HTR-8/SVneo (cell line): ENCODE measurements at regions not wholly inside any gene's neighbourhood (a gene's known extent, or its start where the extent isn't known, plus 50 kb on each side); places are given as distances from the start of the nearest gene placed in this dataset.

Experiments used
- DNase-seq: peaks from one replicate; pipeline ENCODE4 v3.0.0; 2011; ENCODE audit warnings: low spot score, mixed read lengths; ENCODE audit not compliant: insufficient read length
- FAIRE-seq: peaks from 2 replicates; lab custom pipeline; 2011; peaks lifted over from hg19 to GRCh38; lab: Jason Lieb, UNC

DNA sequence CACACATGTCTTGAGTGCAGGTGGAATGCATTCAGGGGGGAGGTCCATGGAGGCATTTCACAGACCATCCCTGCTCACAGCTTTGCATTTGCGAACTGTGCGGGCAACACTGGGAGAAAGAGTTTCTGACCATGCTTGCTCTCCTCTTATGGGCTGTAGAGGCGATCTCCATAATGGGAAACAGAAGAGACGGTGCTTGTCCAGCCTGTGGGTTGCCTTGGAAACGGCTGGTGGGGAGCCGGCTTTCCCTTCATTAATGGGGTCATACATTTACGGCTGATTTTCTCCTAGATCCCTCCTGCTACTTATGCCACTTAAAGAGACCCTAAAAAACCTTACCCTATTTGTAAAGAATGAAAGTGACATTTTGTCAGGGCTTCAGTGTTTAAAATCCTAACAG, 147.4 kb downstream of the SOX11 start:
- no peak for DNase-seq
- FAIRE-seq: no peak

DNA sequence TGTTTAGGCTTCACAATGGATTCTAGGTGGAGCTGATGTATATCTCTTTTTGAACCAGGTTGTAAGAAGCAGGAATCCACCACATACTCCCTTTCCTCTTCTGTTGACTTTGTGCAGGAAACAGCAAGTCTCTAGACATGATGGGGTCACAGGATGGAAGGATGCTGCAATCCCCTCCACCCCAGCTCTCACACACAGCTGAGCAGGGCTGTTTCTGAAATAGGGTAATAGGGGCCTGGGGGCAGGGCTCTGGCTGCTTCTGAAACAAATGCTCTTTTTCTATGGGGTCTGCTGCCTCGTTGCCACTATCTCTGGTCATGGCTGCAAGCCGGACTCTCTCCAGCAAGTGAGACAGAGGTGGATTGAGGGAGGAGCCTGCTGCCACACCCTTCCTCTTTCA, 148.9 kb downstream of the SOX11 start:
- DNase-seq: no peak
- FAIRE-seq: no peak

DNA sequence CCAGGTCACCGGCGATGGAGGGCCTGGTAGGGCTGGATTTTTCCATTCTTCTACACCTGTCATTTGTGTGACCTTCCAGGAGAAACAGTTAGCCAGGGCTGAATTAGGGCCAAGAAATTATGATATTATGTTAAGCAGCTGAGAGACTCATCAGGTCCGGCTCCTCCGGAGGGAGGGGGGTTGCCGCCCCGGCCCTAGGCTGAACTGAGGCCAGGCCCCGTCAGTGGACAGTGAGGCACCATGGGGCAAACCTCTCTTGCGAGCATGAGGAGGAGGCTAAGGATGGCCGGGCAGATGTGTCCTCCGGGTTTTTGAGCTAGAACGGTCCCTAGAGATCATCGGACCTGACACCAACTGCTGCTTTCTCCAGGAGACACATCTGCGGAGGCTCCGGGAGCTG, 150.1 kb downstream of the SOX11 start:
- no peak for DNase-seq
- FAIRE-seq: no peak

GRCh38 chr2:5845798-5846330, 153.7 kb downstream of the SOX11 start:
- FAIRE-seq (no peak), DNase-seq (no peak)

DNA sequence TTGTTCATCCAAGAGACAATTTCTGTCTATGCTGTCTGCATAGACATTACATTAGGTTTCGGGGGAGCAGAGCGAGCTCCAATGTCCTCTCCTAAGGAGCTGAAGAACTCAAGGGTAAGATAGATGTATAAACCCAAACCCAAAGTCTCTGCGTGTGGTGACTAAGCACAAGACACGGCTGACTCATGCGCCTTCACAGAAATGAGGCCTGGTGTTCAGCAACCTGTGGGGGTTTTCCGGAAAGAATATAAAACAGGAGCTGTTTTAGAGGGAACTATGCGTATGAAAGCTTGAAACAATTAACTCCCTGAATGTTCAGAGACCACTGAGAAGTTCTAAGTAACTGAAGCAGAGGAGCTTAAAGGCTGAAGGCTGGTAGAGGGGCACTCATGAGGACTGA, 154.7 kb downstream of the SOX11 start:
- FAIRE-seq: no peak
- DNase-seq: no peak

GRCh38 chr2:5849562-5849961, 157.4 kb downstream of the SOX11 start:
- DNase-seq (no peak), FAIRE-seq (no peak)

GRCh38 chr2:5851410-5851809, 159.2 kb downstream of the SOX11 start:
- FAIRE-seq (no peak), DNase-seq (no peak)

GRCh38 chr2:5854797-5855196, 162.6 kb downstream of the SOX11 start:
- FAIRE-seq (no peak), DNase-seq (no peak)

DNA sequence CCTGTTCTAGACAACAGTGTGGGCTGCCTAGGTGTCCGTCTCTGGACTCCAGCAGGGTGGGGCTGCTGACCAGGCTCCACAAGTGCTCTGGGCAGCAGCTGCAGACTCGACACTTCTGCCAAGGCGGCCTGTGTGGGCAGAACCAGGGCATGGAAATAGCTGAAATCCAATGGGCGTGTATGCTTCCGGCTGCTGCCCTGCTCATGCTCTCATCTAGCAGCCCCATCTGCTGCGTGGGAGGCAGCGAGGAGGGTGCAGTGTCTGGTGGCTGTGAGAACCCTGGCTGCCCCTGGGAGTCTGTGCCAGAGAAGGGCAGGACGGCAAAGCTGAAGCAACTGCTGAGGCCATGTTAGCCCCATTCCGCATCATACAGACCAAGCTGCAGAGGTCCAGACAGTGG, 174.9 kb downstream of the SOX11 start:
- no peak for FAIRE-seq
- DNase-seq: no peak

DNA sequence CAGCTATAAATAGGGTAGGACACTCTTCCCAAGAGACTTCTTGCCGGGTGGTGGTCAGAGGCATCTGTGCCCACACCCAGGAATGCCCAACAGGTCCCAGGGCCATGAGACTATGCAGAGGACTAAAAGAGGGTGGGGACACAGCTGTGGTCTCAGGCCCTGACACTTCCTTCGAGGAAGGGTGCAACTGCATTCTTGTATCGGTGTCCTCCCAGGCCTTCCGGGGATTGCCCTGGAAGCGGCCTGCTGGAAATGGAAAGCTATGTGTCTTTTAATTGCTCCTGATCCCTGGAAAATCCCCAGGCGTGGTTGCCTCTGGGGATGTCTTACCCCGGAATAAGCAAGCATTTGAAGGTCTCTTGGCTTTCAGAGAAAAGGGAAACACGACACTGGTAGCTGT, 176.7 kb downstream of the SOX11 start:
- DNase-seq (no peak), FAIRE-seq (no peak)

DNA sequence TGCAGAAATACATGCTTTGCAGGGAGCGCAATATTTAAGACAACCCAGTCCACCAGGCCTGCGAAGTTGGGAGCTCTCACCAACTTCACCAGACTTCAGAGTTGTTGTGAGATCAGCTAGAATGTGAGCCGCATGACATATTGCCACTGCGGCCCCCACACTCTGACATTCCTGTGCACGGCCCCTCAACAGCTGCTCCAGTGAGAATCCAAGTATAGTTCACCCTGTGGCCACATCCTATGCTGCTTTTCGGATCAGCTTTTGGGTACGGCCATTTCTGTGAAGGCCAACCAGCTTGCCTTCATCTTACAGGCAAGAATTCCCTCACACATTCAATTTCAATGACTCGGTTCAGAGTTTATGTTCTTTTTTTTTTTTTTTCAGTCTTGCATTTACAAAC, 177.8 kb downstream of the SOX11 start:
- FAIRE-seq (no peak), DNase-seq (no peak)

DNA sequence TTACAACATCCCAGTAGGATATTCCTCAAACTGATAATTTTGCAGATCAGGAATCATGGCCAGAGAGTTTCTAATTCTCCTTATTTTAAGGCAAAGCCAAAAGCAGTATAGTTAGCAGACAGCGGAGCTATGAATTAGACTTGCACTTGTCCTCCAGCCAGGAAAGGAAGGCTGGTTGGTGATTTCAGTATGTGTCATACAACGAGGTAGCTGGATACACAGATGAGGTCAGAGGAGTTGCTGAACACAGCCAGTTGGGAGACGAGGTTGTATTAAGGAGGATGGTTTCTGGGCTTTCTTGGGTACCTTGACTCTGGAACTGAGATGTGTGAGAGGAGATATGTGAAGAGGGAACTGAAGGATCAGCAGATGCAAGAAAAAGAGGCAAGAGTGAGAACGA, 185.2 kb downstream of the SOX11 start:
- FAIRE-seq (no peak), DNase-seq (no peak)

GRCh38 chr2:5885451-5886173, 193.4 kb downstream of the SOX11 start:
- FAIRE-seq: no peak
- DNase-seq: no peak

GRCh38 chr2:5886462-5886861, 194.3 kb downstream of the SOX11 start:
- FAIRE-seq (no peak), DNase-seq (no peak)

DNA sequence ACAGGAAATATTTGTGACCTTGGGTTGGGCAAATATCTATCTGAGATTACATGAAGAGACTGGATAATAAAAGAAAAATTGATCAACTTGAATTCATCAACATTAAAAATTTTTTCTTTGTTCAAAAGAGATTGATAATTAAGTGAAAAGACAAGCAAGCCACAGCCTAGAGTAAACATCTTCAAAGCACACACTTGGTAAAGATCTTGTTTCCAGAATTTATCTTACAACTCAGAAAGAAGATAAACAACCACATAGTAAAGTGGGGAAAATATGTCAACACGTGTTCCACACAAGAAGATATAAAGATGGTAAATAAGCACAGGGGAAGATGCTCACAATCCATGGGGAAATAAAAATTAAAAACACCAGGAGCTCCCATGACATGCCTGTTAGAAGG, 195.9 kb downstream of the SOX11 start:
- FAIRE-seq: no peak
- no peak for DNase-seq

DNA sequence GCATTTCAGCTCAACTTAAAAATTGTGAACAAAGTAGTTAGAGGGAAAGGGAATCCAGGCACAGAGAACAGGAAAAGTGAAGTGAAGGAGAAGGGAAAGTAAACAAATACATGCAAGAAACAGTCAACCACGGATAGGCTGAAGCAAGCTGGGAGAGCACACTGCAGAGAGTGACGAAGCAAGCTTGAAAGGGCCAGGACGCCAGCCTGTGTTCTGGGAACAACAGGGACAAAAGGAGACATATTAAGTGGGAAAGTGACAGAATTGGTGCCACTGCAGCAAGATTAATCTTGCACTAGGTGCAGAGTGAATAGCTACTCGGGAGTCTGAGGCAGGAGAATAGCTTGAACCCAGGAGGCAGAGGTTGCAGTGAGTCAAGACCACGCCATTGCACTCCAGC, 197.3 kb downstream of the SOX11 start:
- FAIRE-seq (no peak), DNase-seq (no peak)

GRCh38 chr2:5894355-5894754, 202.2 kb downstream of the SOX11 start:
- FAIRE-seq (no peak), DNase-seq (no peak)

- DNase-seq (no peak), FAIRE-seq (no peak)
Observed at GRCh38 chr2:5895284-5895683, 203.1 kb downstream of the SOX11 start.

- DNase-seq (no peak), FAIRE-seq (no peak)
Observed at GRCh38 chr2:5897249-5897648, 205.1 kb downstream of the SOX11 start.

- DNase-seq: no peak
- FAIRE-seq: no peak
Observed at GRCh38 chr2:5898667-5899066, 206.5 kb downstream of the SOX11 start.

- no peak for FAIRE-seq
Observed at GRCh38 chr2:5905661-5906060, 213.5 kb downstream of the SOX11 start.

GRCh38 chr2:5908071-5908470, 215.9 kb downstream of the SOX11 start:
- FAIRE-seq (no peak), DNase-seq (no peak)

More at GRCh38 chr2:5905661-5906060, 213.5 kb downstream of the SOX11 start:
- DNase-seq: no peak
